ENCODE measurements at regions not wholly inside any gene's neighbourhood (a gene's known extent, or its start where the extent isn't known, plus 50 kb on each side); places are given as distances from the start of the nearest gene placed in this dataset.
A peak's percentile ranks its signal among the peaks of the same experiment; 100 is the strongest.

DNA sequence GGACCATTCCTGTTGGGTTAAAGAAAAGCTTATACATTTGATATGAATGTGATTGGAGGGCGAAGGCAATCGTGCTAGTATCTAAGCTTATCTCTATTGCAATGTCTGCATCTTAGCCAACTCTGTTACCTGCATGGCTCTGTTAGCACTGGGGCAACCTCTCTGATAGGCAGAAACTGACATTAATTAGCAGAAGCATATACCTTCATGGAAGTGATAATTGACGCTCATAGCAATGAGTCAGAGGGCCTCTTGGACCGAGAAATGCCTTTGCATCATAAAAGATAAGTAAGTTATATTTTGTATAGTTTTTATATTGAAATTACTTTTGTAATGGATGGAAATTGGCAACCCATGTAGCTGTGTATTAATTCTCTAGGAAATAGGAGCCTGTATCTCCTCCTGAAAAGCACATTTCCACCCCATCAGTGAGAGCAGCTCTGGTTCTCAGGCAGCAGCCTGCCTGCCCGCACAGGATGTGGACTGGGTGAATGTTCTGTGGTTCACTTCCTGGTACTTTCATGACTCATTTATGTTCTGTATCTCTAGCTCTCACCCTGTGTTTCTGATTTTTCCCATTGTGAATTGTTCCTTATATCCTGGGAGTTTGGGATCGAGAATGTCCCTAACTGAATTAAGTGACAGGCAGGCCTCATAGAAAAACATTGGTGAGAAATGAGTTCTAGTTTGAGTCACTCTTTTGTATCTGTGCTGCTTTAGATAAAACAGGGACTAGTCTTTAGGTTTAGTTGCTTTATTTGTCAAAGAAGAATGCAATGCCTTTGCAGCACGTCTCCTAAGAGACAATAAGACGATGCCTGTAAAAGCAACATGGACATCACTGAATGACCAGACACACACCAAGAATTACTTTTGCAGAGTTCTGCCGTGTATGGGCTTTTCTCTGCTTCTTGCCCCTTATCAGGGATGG, 344.9 kb downstream of the DCDC2C start:
- peak; percentile 27 to 35 for DNase-seq (ENCODE audit: low read depth in 2 of 2)
- H3K4me3 ChIP-seq (replicated peaks in 1 of 2; ENCODE audit: low read depth in 2 of 2, low read length in 2 of 2): no peak overlapping the region
- TF ChIP-seq, protein P1, sequence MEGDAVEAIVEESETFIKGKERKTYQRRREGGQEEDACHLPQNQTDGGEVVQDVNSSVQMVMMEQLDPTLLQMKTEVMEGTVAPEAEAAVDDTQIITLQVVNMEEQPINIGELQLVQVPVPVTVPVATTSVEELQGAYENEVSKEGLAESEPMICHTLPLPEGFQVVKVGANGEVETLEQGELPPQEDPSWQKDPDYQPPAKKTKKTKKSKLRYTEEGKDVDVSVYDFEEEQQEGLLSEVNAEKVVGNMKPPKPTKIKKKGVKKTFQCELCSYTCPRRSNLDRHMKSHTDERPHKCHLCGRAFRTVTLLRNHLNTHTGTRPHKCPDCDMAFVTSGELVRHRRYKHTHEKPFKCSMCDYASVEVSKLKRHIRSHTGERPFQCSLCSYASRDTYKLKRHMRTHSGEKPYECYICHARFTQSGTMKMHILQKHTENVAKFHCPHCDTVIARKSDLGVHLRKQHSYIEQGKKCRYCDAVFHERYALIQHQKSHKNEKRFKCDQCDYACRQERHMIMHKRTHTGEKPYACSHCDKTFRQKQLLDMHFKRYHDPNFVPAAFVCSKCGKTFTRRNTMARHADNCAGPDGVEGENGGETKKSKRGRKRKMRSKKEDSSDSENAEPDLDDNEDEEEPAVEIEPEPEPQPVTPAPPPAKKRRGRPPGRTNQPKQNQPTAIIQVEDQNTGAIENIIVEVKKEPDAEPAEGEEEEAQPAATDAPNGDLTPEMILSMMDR (IDR thresholded peaks at IDR 0.05; ENCODE audit: low read depth, low read length): no peak

DNA sequence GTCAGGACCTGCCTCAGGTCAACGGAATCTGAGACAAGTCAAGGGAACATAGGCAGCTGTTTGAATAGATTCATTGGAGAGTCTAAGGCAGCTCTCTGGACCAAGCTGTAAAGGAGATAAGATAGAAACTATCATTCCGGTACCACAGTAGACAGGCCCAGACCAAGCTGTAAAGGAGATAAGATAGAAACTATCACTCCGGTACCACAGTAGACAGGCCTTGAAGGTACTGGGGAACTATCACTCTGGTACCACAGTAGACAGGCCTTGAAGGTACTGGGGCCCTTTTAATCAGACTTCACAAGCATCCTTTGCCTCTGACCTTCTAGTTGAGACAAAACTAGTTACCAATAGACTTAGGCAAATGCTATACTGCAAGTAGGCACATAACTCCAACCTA, 346.1 kb downstream of the DCDC2C start:
- no peak for DNase-seq (ENCODE audit: low read depth in 2 of 2)
- TF ChIP-seq, protein P1 (IDR thresholded peaks at IDR 0.05; ENCODE audit: low read depth, low read length): no peak
- H3K4me3 ChIP-seq (replicated peaks in 1 of 2; ENCODE audit: low read depth in 2 of 2, low read length in 2 of 2): no peak overlapping the region

DNA sequence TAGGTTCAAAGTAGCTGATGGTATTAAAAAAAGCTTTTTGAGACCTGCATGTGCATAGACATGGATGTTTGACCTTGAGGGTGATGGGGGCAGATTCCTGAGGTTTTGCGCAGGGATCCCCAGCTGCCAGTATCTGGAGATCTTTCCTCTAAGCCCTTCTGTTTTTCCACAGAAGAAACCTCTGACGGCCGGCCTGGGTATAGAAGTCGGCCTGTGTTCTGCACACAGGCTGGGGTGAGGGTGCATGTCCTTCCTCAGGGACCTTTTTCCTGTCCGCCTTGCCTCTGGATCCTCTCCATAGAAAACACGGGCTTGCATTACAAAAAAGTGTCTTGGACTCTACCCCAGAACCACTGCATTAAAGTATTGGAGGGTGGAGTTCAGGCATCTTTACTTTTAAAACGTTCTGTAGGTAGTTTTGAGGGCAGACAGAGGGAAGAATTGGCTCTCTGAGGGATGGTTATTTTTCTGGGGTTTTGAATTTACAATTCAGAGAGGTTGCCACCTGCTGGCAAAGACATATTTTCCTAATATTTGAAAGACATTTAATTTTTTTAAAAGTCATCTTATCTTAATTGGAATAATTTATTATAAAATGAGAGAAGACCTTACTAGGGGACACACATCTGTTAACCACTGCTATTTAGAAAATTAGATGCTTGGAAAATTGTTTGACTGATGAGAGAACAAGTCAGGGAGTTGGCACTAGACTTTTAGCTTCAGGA, 350.6 kb downstream of the DCDC2C start:
- TF ChIP-seq, protein P1 (IDR thresholded peaks at IDR 0.05; ENCODE audit: low read depth, low read length): no peak
- no peak overlapping the region for H3K4me3 ChIP-seq (replicated peaks in 1 of 2; ENCODE audit: low read depth in 2 of 2, low read length in 2 of 2)
- peak in 1 of 2 donors; percentile 2 for DNase-seq (ENCODE audit: low read depth in 2 of 2)

DNA sequence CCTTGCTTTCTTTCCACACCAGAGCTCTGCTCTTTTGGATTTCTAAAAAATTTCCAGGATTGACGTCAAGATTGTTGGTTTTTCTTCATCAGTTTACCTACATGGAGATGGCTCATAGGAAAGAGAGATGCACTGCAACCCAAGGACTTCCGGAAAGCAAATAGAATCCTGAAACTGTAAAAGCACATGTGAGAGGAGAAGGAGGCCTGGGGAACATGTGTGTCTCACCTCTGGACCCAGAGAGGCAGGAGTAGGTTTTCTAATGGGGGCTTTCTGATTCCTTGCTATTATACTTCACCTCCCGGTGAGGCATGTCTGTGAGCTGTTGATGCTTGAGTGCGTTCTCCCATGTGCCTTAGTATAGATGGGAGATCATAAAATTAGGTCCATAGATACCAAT, 362.8 kb downstream of the DCDC2C start:
- TF ChIP-seq, protein P1 (IDR thresholded peaks at IDR 0.05; ENCODE audit: low read depth, low read length): no peak
- no peak for DNase-seq (ENCODE audit: low read depth in 2 of 2)
- no peak overlapping the region for H3K4me3 ChIP-seq (replicated peaks in 1 of 2; ENCODE audit: low read depth in 2 of 2, low read length in 2 of 2)

DNA sequence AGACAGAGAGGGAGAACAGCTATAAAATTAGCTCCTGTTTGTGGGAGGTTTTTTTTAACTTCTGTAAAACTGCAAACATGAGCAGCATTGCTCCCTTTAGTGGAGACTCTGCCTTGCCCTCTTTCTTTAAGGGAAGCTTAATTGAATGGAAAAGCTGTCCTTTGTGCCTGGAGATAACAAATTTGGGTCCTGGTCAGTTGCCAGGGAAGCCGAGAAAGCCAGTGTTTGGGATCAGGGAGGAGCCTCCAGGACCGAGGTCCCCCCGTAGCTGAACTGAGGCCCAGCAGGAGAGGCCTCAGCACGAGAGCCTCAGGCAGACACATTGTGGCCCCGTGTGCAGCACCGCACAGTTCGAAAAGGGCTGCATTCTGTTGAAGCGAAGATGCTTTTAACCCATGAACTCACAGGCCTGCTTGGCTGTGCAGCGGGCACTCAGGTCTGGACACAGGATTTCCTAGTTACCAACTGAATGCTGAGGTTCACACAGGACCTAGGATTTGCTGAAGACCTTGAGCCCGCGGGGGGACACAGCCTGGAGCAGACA, 369.7 kb downstream of the DCDC2C start:
- H3K4me3 ChIP-seq (replicated peaks in 1 of 2; ENCODE audit: low read depth in 2 of 2, low read length in 2 of 2): no peak overlapping the region
- DNase-seq (ENCODE audit: low read depth in 2 of 2): no peak
- TF ChIP-seq, protein P1 (IDR thresholded peaks at IDR 0.05; ENCODE audit: low read depth, low read length): no peak

DNA sequence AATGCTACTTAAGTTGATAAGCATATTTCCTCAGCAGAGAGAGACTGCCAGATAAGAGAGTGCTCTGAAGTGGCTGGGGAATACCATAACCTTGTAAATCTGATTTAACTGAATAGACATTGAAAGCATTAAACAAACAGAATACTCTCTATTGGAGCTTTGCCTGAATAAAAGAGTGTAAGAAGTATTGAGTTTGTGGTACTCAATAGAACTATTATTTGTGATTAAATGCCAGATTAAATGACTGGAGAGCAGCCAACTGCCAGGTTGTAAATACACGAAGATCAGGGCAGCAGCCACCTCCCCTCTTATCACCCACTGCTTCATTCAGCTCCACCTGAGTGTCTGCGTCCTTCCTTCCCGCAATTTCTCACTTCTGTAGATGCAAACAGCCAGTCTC, 373.6 kb downstream of the DCDC2C start:
- TF ChIP-seq, protein P1 (IDR thresholded peaks at IDR 0.05; ENCODE audit: low read depth, low read length): no peak
- H3K4me3 ChIP-seq (replicated peaks in 1 of 2; ENCODE audit: low read depth in 2 of 2, low read length in 2 of 2): no peak overlapping the region
- DNase-seq (ENCODE audit: low read depth in 2 of 2): no peak

Data from cardiac fibroblast (primary cell).